ENCODE measurements at regions not wholly inside any gene's neighbourhood (a gene's known extent, or its start where the extent isn't known, plus 50 kb on each side); places are given as distances from the start of the nearest gene placed in this dataset.
"Not testable (repeated sequence)": the region's sequence is repeated elsewhere in the genome, so short reads cannot be mapped to it uniquely, and the experiment has no call there.

GRCh38 chr22:44650806-44651205 is 51.2 kb upstream of the PRR5 start:
- no peak for DNase-seq (ENCODE audit: low read depth)

- no peak for DNase-seq (ENCODE audit: low read depth)
Measured at GRCh38 chr22:44648821-44649565, 53.0 kb upstream of the PRR5 start.

GRCh38 chr22:44648085-44648820 is 53.8 kb upstream of the PRR5 start:
- no peak for DNase-seq (ENCODE audit: low read depth)

GRCh38 chr22:44647141-44647540 is 54.9 kb upstream of the PRR5 start:
- DNase-seq (ENCODE audit: low read depth) = no peak

- DNase-seq (ENCODE audit: low read depth) = no peak
Measured at GRCh38 chr22:44646668-44647067, 55.3 kb upstream of the PRR5 start.

GRCh38 chr22:44646141-44646540 is 55.9 kb upstream of the PRR5 start:
- no peak for DNase-seq (ENCODE audit: low read depth)

GRCh38 chr22:44645531-44645930 is 56.5 kb upstream of the PRR5 start:
- no peak for DNase-seq (ENCODE audit: low read depth)

- DNase-seq (ENCODE audit: low read depth) = no peak
Measured at GRCh38 chr22:44645083-44645482, 56.9 kb upstream of the PRR5 start.

GRCh38 chr22:44643526-44644101 is 58.4 kb upstream of the PRR5 start:
- not testable (repeated sequence) for DNase-seq (ENCODE audit: low read depth)

GRCh38 chr22:44642096-44642644 is 59.8 kb upstream of the PRR5 start:
- DNase-seq (ENCODE audit: low read depth) = no peak

GRCh38 chr22:44640618-44641155 is 61.3 kb upstream of the PRR5 start:
- DNase-seq (ENCODE audit: low read depth) = no peak

GRCh38 chr22:44639891-44640617 is 62.0 kb upstream of the PRR5 start:
- DNase-seq (ENCODE audit: low read depth) = no peak

- no peak for DNase-seq (ENCODE audit: low read depth)
Measured at GRCh38 chr22:44638971-44639760, 62.8 kb upstream of the PRR5 start.

GRCh38 chr22:44636502-44637206 is 65.3 kb upstream of the PRR5 start:
- DNase-seq (ENCODE audit: low read depth) = not testable (repeated sequence)

- not testable (repeated sequence) for DNase-seq (ENCODE audit: low read depth)
Measured at GRCh38 chr22:44635567-44635966, 66.4 kb upstream of the PRR5 start.

- no peak for DNase-seq (ENCODE audit: low read depth)
Measured at GRCh38 chr22:44634426-44635321, 67.3 kb upstream of the PRR5 start.

GRCh38 chr22:44633647-44634046 is 68.4 kb upstream of the PRR5 start:
- no peak for DNase-seq (ENCODE audit: low read depth)

GRCh38 chr22:44632541-44633396 is 69.2 kb upstream of the PRR5 start:
- no peak for DNase-seq (ENCODE audit: low read depth)
